ENCODE measurements at regions not wholly inside any gene's neighbourhood (a gene's known extent, or its start where the extent isn't known, plus 50 kb on each side); places are given as distances from the start of the nearest gene placed in this dataset.

DNA sequence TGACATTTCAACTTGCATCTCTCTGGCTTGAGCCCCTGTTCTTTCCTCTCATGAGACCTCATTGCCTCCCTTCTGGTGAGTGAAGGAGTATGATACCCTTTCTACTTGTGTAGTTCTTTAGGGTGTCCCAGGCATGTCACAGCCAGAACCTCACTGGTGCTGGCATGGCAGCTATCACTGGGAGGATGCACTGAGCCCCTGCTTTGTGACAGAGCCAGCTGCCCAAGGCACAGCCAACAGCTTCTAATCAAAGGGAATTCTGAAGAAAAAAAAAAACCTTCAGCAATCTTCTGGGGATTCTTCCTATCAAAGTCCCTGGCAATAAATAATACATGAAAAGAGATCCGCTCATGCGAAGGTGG lies 652.6 kb upstream of the KLF4 start:
- no peaks in the 10 kb centered on the region for H3K36me3 Mint-ChIP-seq
- Histone ChIP-seq H3K9me3 (replicated peaks in 1 of 2; ENCODE audit: control insufficient read depth in 1 of 2, insufficient read depth in 1 of 2, low read length in 2 of 2) (peaks cover 0 to 4% of the 10 kb centered on the region in 2 donors), H3K4me3 (replicated peaks in 1 of 3; ENCODE audit: low read depth in 2 of 3, low read length in 3 of 3) (no peak overlapping the region), H3K4me2 (replicated peaks; ENCODE audit: extremely low read depth, low read length, poor library complexity, severe bottlenecking) (no peak overlapping the region), H3K27ac (ENCODE audit: low read depth in 1 of 2, low read length in 2 of 2) (no peak overlapping the region), H4K20me1 (ENCODE audit: insufficient read depth, low read length) (no peaks in the 10 kb centered on the region), H3K9ac (ENCODE audit: insufficient read depth, low read length, poor library complexity, severe bottlenecking) (no peak overlapping the region), H3K27me3 (ENCODE audit: control insufficient read depth in 2 of 2, insufficient read depth in 2 of 2, low read length in 2 of 2) (no peaks in the 10 kb centered on the region), H3K79me2 (ENCODE audit: insufficient read depth, low read length) (no peaks in the 10 kb centered on the region), H2AFZ (ENCODE audit: insufficient read depth, low read depth, low read length, poor library complexity, severe bottlenecking) (no peak overlapping the region), H3K36me3 (replicated peaks in 1 of 2; ENCODE audit: control insufficient read depth in 1 of 2, insufficient read depth in 2 of 2, low read length in 2 of 2) (no peaks in the 10 kb centered on the region), H3K4me1 (ENCODE audit: control insufficient read depth in 1 of 2, insufficient read depth in 2 of 2, low read length in 2 of 2) (peaks cover 6 to 13% of the 10 kb centered on the region in 2 donors)
- TF ChIP-seq, protein P1, sequence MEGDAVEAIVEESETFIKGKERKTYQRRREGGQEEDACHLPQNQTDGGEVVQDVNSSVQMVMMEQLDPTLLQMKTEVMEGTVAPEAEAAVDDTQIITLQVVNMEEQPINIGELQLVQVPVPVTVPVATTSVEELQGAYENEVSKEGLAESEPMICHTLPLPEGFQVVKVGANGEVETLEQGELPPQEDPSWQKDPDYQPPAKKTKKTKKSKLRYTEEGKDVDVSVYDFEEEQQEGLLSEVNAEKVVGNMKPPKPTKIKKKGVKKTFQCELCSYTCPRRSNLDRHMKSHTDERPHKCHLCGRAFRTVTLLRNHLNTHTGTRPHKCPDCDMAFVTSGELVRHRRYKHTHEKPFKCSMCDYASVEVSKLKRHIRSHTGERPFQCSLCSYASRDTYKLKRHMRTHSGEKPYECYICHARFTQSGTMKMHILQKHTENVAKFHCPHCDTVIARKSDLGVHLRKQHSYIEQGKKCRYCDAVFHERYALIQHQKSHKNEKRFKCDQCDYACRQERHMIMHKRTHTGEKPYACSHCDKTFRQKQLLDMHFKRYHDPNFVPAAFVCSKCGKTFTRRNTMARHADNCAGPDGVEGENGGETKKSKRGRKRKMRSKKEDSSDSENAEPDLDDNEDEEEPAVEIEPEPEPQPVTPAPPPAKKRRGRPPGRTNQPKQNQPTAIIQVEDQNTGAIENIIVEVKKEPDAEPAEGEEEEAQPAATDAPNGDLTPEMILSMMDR (IDR thresholded peaks at IDR 0.05), result no peak
- peak overlapping the region in 1 of 7 donors; percentile 28 for H3K27ac Mint-ChIP-seq
- DNase-seq, result no peak
- peaks cover 13% of the 10 kb centered on the region for H3K4me1 Mint-ChIP-seq
- intact Hi-C loops (cut with micrococcal nuclease), result no loop called here
- 100% methylated on average over 2 of the region's 2 CpGs for WGBS (ENCODE audit: insufficient coverage)
- peaks cover 0 to 9% (median 4%) of the 10 kb centered on the region in 7 donors for H3K9me3 Mint-ChIP-seq
- H3K4me3 Mint-ChIP-seq, result no peak overlapping the region
- H3K27me3 Mint-ChIP-seq (ENCODE audit: low read depth in 3 of 3), result no peaks in the 10 kb centered on the region

DNA sequence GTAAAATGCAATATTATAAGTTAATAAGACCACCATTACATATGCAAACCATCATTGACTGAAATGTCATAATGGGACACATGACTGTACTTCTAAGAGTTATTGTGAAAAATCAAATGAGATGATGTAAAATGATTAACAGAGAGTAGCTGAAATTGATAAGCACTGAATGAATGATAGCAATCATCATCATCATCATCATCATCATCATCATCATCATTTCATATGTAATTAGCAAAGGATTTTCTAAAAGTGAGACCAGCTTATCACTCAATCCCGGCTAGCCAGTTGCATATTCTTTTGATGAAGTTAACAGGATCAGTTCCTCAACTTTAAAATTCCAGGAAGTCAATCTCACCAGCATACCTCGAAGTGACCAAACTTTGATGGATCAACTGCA lies 650.3 kb upstream of the KLF4 start:
- H2AFZ ChIP-seq (ENCODE audit: insufficient read depth, low read depth, low read length, poor library complexity, severe bottlenecking), result no peak overlapping the region
- no peak overlapping the region for H3K9ac ChIP-seq (ENCODE audit: insufficient read depth, low read length, poor library complexity, severe bottlenecking)
- H3K36me3 Mint-ChIP-seq, result no peaks in the 10 kb centered on the region
- no peaks in the 10 kb centered on the region for H3K27me3 ChIP-seq (ENCODE audit: control insufficient read depth in 2 of 2, insufficient read depth in 2 of 2, low read length in 2 of 2)
- H3K9me3 Mint-ChIP-seq, result peaks cover 0 to 3% (median 0%) of the 10 kb centered on the region in 7 donors
- WGBS (ENCODE audit: insufficient coverage), result no CpG with 5 or more reads among the region's 2 CpGs
- no peaks in the 10 kb centered on the region for H4K20me1 ChIP-seq (ENCODE audit: insufficient read depth, low read length)
- no peaks in the 10 kb centered on the region for H3K36me3 ChIP-seq (replicated peaks in 1 of 2; ENCODE audit: control insufficient read depth in 1 of 2, insufficient read depth in 2 of 2, low read length in 2 of 2)
- no peak overlapping the region for H3K4me3 ChIP-seq (replicated peaks in 1 of 3; ENCODE audit: low read depth in 2 of 3, low read length in 3 of 3)
- H3K9me3 ChIP-seq (replicated peaks in 1 of 2; ENCODE audit: control insufficient read depth in 1 of 2, insufficient read depth in 1 of 2, low read length in 2 of 2), result no peaks in the 10 kb centered on the region
- intact Hi-C loops (cut with micrococcal nuclease), result no loop called here
- peaks cover 6 to 19% of the 10 kb centered on the region in 2 donors for H3K4me1 ChIP-seq (ENCODE audit: control insufficient read depth in 1 of 2, insufficient read depth in 2 of 2, low read length in 2 of 2)
- peaks cover 0 to under 1% (median 0%) of the 10 kb centered on the region in 3 donors for H3K27me3 Mint-ChIP-seq (ENCODE audit: low read depth in 3 of 3)
- no peak overlapping the region for H3K4me2 ChIP-seq (replicated peaks; ENCODE audit: extremely low read depth, low read length, poor library complexity, severe bottlenecking)
- no peak overlapping the region for H3K27ac Mint-ChIP-seq
- no peak for DNase-seq
- no peak overlapping the region for H3K4me3 Mint-ChIP-seq
- TF ChIP-seq, protein P1 (IDR thresholded peaks at IDR 0.05), result no peak
- H3K4me1 Mint-ChIP-seq, result peaks cover 18% of the 10 kb centered on the region
- H3K79me2 ChIP-seq (ENCODE audit: insufficient read depth, low read length), result no peaks in the 10 kb centered on the region
- no peak overlapping the region for H3K27ac ChIP-seq (ENCODE audit: low read depth in 1 of 2, low read length in 2 of 2)

Measured in CD14-positive monocyte (primary cell).